Right renal cortex interstitium (tissue), 3 donors: ENCODE measurements at regions not wholly inside any gene's neighbourhood (a gene's known extent, or its start where the extent isn't known, plus 50 kb on each side); places are given as distances from the start of the nearest gene placed in this dataset.

ENCODE experiments used
- DNase-seq, 3 donors: peaks; one replicate each; pipeline ENCODE4 v3.0.0-alpha.2; 2013; ENCODE audit warnings: low read depth in 3 of 3, low spot score in 2 of 3

DNA sequence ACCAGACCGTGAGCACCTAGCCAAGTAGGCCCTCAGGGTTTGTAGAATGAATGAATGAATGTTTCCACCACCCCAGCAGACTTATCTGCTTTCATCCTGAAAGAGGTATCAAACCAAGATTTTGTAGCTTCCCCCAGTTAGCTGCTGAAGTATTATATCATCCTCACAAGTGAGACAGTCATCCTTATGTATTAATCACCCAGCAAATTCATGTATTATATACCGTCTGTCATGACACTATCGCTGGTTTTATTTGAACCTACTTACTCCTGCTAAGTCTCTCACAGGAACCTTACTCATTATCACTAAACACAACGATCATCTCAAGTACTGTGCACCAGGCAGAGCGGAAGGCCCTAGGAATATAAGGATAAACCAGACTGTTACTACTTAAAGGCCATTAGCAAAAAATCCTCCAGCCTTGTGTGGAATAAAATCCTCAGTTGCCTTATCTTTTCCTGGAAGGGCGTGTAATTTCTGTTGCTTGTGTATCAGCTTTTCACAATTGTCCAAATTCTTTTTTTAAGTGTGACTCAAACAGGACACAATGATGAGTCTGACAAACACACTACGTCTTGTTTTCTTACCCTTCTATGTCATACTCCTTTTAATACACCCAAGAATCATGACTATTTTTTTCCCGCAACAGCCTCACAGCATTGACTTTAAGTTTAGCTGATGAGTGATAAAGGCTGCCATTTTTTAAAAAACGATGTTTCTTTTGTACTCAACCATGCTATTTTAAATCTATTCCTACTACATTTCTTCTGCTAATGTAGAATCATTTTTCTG is 176.1 kb upstream of the KLF14 start:
- DNase-seq: no peak

DNA sequence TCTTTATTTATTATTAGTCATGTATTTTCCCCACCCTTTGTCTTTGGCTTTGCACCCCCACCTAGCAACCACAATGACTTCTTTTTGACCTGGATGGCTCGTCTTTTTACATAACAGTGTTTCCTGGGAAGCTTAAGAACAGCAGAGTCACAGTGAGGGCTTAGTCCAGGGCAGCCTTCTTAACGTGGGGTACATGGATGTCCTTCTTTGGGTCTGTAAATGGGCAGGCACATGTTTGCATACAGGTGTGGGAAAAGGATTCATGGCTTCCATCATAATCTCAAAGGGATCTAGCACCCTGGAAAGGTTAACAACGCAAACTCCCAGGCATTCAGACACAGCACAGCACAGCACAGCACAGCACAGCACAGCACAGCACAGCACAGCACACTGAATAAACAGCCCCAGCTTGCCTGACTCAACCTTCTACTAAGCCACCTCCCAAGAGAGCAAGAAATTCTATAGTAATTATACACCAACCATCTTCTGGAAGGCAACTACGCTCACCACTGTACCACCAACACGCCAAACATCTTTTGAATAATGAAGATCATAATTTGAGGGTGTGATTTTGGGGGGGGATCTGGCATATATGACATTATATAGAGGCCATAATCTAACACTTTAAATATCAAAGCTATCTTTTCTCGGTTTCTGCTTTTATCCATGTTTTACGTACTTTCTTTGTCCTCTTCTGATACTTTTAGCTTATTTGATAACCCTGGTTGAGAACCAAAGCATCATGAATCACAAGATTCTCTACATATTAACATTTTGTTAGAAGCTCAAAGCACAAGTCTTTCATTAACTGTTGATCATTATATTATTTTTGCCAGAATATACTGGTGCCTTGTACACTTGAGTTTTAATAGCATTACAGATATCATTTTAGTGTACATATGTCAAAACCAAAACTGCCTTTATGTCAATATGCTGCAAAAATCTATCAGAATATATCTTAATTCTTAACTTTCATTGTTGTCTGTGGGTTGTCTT is 177.2 kb upstream of the KLF14 start:
- DNase-seq: no peak

DNA sequence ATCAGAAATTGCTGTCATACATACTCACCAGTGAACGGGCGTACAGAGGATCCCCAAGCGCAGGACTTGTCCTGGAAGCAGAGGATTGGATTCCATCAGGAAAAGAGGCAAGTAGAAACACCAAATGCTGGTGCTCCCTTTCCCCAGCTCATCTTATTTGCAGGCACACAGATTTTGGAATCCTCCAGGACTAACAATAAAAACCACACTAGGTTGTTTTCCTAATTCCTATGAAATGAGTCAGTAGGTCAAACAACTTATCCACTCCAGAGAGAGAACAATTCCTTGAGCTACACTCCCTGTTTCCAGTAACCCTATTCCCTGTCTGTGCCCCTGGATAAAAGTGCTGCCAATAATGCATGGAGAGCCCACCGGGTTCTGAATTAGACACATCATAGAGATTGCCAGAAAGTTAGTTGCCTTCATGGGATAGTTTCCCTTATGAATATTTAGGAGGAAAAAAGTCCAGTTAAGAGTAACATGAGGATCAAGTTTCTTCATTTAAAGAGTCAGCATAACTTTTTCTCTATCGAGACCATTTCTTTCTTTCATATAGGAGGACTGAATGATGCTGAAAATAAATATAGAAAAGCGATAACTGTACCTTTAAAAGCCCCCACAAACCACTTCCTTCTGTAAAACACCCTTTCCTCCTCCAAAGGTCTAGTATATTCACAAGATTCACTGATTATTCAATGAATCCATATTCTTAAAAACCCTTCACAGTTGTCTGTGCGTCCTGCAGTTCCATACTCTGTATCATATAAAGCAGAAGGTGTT is 178.3 kb upstream of the KLF14 start:
- no peak for DNase-seq

DNA sequence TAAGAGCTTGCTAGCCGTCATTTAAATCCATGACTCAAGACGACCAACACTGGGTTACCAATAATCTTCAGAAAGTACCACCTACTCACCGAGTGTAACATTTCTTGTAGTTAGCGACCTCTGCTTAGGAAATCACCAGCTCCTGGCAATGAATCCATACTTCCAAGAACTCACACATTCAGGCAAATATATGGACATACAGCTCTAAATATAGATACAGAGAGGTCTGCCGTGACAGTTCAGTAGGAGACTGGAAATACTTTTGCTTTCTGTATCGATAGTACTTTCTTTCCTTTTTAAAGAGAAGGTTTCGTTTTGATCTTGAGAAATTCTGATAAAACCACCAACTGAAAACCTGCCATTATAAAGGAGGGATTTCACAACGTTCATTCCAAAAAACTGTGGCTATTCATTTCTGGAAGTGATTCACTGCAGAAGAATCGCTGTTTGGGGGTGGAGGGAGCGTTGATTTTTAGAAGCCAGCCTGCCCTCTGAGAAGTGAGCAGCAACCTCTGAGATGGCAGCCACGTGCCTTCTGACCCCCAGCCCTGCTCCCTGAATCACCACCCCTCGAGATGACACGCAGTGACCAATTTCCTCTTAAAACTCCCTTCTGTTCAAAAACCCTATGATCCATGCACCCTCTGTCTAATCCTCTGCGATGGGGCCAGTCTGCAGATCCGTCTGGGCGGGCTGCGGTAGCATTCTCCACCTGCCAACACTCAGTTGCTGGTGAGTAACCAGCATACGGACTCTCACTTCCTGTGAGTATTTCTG is 179.0 kb upstream of the KLF14 start:
- no peak for DNase-seq

DNA sequence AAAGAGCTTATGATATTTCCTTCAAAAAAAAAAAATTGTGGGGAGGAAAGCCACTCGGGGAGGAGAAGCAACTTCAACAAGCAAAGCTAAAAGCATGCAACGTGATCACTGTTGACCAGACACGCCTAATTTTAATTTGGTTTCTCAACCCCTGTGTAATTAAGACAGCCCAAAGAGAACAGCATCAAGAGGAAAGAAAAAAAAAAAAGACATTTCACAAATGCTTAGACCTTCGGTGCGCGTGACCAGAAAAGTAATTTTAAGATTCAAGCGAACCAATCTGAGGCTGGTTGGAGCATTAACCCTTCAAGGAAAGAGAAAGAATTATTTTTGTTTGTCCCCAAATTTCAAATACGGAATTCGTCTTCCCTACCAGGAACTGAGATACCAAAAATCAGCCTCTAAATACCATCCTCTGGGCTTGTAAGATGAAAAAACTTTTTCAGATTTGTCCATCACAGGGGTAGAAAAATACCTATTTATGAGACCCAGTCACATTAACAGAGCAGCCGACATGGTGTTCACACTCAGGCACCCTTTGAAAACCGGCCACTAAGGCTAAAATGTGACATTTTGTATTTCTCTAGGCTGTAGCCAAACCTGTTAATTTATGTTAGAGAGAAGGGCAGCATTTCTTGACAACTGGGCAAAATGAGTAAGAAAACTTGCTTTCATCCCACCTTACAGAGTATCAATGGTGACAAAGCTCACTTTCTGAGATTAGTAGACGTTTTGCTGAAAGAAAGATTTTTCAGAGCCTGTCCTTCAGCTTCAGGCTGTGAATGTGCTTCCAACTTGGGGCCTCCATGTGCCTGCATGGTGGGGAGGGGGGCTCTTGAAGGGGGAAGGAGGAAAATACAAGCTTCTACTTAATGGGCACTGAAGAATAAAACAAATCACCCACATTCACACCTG is 179.9 kb upstream of the KLF14 start:
- no peak for DNase-seq

DNA sequence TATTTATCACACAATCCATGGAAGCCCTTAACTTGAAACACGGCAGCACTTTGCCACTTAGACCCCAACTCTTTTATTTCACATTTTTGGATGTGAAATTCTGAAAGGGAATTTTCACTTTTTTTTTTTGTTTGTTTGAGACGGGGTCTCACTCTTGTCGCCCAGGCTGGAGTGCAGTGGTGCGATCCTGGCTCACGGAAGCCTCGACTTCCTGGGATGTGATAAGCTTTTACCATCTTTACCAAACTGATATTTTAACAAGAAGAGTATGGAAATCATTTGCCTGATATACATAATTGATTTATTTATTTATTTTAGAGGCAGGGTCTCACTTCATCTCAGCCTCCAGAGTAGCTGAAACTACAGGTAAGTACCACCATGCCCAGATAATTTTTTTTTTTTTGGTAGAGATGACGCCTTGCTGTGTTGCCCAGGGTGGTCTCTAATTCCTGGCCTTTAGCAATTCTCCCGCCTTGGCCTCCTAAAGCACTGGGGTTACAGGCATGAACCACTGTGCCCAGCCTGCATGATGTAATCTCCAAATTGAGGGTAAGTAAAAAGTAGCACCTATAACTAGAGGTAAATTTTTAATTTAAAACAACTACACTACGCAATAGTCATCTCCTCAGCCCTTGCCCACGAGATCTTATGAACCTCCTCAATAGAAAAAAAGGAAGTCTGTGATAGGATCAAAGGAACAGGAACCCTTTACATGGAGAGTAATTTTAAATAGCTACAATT is 180.7 kb upstream of the KLF14 start:
- no peak for DNase-seq

DNA sequence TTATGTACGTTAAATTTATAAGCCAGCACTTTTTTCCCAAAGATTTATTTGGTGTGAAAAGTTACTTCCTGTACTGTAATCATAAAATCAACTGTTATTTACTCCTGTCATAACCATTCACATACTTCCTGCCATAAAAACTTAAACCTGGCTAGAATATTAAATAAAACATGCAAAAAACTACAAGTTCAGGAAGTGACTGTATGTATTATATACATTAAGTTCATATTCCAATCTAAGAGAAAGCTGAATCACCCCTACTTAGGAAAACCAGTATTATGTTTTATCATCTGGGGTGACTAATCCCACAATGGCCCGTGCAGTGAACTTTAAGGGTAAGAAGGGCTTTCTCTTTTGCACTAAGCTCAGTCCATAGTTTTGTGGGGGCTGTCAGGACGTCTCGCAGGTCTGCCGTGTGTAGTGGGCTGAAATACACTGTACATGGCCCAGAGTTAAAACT is 183.7 kb upstream of the KLF14 start:
- no peak for DNase-seq

DNA sequence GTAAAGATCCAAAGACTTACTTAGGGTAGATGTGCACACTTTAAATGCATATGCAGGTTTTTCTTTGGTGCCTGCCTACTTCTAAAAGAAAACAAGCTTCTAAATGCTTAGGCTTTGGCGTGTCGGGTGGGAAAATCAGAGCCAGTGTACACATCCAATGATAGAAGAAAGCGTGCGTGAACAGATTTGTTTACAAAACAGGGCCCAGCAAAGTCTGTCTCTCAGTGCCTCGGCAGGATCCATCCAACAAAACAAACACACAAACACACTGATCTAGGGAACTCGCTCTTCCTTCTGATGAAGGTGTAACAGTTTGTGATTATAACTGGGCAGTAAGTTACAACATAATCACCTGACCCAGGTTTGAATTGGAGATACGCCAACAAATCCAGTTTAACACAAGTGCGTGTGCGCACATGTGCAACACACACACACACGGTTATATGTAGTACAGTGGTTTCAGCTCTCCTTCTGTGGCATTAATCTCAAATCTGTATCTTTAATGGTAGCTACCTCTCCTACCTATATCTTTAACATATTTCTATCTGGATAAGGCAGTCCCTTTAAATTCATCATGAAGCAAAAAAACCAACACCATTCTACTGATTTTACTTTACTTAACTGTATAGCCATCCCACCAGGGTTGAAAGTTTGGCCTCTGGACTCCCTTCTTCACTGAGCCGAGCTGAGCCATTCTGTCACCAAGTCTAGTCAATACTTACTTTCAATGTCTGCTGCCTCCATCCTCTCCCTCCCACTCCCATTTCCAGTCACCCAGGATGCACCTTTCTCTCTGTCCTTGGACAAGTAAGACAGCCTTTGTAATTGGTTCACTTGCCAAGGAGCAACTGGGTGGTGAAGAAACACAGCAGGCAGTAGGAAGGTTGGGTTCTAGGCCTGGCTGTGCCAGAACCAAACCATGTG is 184.4 kb upstream of the KLF14 start:
- no peak for DNase-seq

DNA sequence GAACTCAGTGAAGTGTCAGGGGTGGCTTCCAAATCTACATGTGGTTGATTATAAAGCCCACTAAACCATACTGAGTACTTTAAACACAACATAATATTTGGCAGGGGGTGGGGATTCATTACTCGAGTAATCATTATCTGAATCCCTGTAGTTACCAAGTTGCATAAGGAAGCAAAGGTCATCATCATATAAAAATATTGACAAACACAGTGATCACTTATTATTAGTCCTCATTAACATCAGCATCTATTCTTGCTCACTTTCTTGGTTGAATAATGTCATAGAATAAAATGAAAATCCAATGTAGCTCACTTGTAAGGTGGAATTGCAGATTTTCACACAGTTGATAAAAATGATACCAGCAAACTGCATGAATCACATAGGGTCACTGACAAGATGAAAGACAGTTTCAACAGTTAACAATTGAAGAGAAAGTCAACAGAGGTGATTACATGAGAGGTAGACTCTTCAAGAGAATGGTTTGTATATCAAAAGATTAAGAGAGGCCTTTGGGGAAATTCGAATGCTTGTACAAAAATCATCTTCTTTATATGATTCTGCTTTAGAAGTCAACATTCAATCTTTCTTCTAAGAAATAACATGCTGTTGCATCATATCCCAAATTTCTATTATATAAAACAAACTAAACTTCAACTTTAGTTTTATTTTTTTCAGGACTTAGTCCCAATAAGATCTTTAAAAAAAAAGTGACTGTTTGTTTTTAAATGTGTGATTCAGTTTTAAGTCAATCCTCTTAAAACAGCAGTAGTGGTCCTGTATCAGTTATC is 185.5 kb upstream of the KLF14 start:
- DNase-seq: no peak

DNA sequence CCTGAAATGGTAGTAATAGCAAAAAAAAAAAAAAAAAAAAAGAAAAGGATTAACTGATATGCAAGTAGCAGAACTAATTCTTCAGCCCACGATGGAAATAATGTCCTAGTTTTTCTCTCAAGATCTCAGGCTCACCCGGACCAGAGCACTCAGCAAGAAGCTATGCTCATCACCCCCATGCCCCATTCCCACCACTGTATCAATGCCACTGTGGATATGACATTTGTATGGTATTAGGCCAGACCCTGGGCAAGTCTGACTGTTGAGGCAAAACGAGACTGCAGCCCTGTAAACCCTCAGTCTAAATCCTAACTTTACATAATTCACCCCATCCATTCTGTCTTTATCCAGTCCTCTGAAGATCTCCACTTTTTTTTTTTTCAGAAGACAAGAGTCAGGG is 186.1 kb upstream of the KLF14 start:
- DNase-seq: no peak

DNA sequence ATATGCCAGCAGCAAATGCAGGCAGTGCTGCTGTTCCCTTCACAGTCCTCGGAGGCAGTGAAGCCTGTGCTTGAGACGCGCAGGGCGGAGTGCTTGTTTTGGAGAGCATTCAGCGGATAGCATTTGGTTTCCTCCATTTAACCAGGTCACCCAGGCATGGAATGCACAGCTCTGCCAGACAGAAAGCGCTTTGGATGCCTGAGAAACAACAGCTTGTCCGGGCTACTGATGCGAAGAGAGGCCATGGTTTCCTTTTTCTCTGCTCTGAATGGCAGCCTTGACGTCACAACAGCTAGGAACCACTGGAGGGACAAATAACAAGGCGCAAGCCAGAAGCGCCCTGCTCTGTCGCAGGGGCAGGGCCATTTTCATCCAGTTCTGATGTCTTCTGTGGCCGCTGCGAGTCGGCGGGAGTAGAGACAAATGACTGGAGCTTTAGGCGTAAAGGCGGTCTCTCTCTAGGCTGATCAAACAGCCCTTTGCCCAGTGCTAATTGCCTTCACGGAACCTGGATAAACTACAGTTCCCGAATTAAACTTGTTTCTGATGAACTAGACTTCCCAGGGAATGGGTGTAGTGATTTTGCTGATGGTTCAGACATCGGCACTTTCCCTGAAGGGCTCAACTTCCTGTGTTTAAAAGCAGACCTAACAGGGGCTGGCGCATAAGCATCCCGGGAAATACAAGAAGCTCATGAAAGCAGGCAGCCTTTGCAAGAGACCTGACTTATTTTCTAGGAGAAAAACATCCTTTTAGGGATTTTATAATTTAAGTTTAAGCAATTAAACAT is 187.6 kb upstream of the KLF14 start:
- peak; percentile 76 to 80 (median 77) for DNase-seq

DNA sequence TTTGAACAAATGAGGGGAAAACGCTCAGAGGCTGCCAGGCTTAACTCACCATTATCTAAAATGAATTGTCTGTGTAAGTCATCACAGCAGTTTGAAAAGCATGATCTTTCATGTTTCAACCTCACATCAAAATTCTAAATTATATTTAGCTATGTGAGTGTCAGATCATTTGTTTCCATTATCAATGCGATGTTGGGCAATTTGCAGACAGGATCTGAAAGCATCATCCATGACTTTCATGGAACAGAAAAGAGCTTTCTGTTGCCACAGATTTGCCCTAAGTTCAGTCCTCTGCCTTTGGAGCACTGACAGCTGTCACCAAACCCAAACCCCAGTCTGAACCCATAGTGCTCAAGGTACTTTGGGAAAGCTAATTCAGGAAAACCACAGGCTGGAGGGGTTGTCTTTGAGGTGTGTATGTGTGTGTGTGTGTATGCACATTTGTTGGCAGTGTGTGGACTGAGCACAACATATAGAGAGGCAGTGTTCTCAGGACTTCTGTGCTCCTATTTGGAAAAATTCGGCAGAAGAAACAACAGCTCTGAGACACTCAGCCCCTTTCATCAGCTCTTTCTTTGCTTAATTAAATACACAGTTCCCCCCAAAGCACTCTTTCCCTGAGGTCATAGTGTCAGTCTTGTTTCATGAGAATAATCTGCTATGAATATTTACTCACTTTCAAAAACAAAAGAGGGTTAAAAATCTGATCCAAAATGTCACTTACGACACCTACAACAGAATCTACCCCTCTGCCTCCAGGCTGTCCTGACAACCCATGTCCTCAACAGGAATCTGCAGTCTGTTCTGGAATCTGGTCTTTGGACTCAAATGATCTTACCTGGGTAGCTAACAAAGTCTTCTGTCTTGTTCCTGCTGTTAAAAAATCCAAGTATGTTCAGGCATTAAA is 188.5 kb upstream of the KLF14 start:
- DNase-seq: no peak

DNA sequence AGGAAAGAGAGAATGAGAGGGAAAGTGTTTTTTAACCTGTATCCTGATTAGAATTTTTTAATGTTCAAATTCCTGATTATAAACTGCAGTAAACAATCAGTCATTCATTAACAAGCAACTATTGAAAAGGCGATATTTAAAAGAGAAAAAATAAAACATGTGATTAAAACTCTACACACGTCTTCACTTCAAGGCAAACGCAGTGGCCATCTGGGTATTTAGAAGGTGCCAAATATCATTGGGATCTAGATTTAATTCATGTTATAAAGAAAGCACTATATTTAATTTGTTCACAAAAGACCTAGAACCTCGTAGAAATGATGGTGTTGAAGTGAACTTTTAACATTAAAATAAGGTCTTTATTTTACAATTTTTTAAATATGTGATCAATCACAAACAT is 189.4 kb upstream of the KLF14 start:
- no peak for DNase-seq

DNA sequence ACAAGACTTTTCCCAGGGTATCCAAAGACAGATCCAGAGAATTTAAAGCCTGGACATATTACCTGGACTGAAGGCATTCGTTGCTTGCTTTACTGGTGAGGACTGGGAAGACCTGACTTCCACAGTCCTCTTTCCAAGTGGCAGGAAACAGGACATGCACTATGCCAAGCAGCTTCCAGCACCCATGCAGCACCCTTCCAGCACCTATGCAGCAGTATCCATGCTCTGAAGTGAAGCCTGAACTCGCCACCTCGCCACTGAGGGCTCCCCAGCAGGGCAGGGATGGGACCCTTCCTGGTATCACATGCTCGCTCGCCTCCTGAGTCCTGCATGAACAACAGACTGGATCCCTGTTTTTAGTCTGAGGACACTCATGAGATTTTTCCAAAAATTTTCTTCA is 189.9 kb upstream of the KLF14 start:
- no peak for DNase-seq
